ENCODE measurements at regions not wholly inside any gene's neighbourhood (a gene's known extent, or its start where the extent isn't known, plus 50 kb on each side); places are given as distances from the start of the nearest gene placed in this dataset.

- Histone ChIP-seq H3K4ac (ENCODE audit: low read depth, low read length) (no peak overlapping the region), H3K23me2 (ENCODE audit: insufficient read length, low read depth, low read length, poor library complexity, severe bottlenecking) (no peaks in the 10 kb centered on the region), H2BK15ac (ENCODE audit: low read depth, low read length) (no peak overlapping the region), H3K4me2 (ENCODE audit: insufficient read depth, insufficient read length, low read length) (no peak overlapping the region), H4K91ac (ENCODE audit: insufficient read length, low read depth, low read length) (no peak overlapping the region), H3K9me3 (ENCODE audit: control insufficient read depth, low read depth, low read length) (no peaks in the 10 kb centered on the region), H4K8ac (replicated peaks; ENCODE audit: insufficient read length, low read depth, low read length) (no peak overlapping the region), H3K27ac (ENCODE audit: insufficient read length, low read depth, low read length) (no peak overlapping the region), H3K4me1 (ENCODE audit: insufficient read depth, low read length) (no peaks in the 10 kb centered on the region), H4K5ac (ENCODE audit: insufficient read length, low read depth, low read length) (no peak overlapping the region), H2BK5ac (ENCODE audit: insufficient read length, low read length) (no peak overlapping the region), H3K23ac (ENCODE audit: insufficient read length, low read depth, low read length) (no peak overlapping the region), H3K56ac (ENCODE audit: insufficient read length, low read depth, low read length) (no peak overlapping the region), H3K27me3 (ENCODE audit: insufficient read depth, low read length) (no peaks in the 10 kb centered on the region), H2AFZ (ENCODE audit: low read length) (no peak overlapping the region), H3K14ac (ENCODE audit: insufficient read depth, low read length) (no peak overlapping the region), H3K18ac (ENCODE audit: insufficient read length, low read depth, low read length) (no peak overlapping the region), H2AK5ac (ENCODE audit: insufficient read length, low read length) (no peak overlapping the region), H3K9ac (ENCODE audit: extremely low read depth, insufficient read length, low read length) (no peak overlapping the region), H3T11ph (ENCODE audit: low read length) (no peak overlapping the region), H4K20me1 (ENCODE audit: control insufficient read depth, insufficient read depth, insufficient read length) (no peaks in the 10 kb centered on the region), H2BK20ac (ENCODE audit: low read depth, low read length, poor library complexity, severe bottlenecking) (no peak overlapping the region), H3K79me2 (ENCODE audit: insufficient read depth, low read length) (no peaks in the 10 kb centered on the region), H2BK120ac (ENCODE audit: low read depth, low read length, poor library complexity, severe bottlenecking) (no peak overlapping the region), H2BK12ac (ENCODE audit: insufficient read length, low read depth, low read length) (no peak overlapping the region), H3K79me1 (ENCODE audit: insufficient read depth, low read depth, low read length, poor library complexity, severe bottlenecking) (no peaks in the 10 kb centered on the region)
- no peak for DNase-seq
- Mint-ChIP-seq H3K9me3 (no peaks in the 10 kb centered on the region), H3K4me1 (peaks cover 14 to 20% of the 10 kb centered on the region in 2 experiments), H3K36me3 (ENCODE audit: insufficient read depth in 1 of 3, low read depth in 3 of 3) (no peaks in the 10 kb centered on the region), H3K27ac (no peak overlapping the region), H3K27me3 (ENCODE audit: low read depth) (peaks cover 2% of the 10 kb centered on the region), H3K4me3 (no peak overlapping the region)
- WGBS (ENCODE audit: extremely low coverage, insufficient read length, low lambda C conversion rate): no CpG with 5 or more reads among the region's 6 CpGs
- TF ChIP-seq CTCF (conservative IDR thresholded peaks at IDR 0.05): no peak
These were observed 114.4 kb downstream of the TPRA1 start for GRCh38 chr3:127475975-127476705.
